ENCODE measurements at regions not wholly inside any gene's neighbourhood (a gene's known extent, or its start where the extent isn't known, plus 50 kb on each side); places are given as distances from the start of the nearest gene placed in this dataset.

DNA sequence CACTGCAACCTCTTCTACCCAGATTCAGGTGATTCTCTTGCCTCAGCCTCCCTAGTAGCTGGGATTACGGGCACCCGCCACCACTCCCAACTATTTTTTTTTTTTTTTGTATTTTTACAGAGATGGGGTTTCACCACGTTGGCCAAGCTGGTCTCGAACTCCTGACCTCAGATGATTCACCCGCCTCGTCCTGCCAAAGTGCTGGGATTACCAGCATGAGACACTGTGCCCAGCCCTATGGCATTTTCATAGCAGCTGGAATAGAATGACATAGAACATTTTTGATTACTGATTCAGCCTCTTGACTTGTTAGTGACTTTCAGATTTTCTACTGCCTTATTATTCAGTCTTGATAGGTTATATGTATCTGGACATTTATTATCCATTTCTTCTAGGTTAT, 1046.2 kb downstream of the AMY1C start:
- TF ChIP-seq, protein P1, sequence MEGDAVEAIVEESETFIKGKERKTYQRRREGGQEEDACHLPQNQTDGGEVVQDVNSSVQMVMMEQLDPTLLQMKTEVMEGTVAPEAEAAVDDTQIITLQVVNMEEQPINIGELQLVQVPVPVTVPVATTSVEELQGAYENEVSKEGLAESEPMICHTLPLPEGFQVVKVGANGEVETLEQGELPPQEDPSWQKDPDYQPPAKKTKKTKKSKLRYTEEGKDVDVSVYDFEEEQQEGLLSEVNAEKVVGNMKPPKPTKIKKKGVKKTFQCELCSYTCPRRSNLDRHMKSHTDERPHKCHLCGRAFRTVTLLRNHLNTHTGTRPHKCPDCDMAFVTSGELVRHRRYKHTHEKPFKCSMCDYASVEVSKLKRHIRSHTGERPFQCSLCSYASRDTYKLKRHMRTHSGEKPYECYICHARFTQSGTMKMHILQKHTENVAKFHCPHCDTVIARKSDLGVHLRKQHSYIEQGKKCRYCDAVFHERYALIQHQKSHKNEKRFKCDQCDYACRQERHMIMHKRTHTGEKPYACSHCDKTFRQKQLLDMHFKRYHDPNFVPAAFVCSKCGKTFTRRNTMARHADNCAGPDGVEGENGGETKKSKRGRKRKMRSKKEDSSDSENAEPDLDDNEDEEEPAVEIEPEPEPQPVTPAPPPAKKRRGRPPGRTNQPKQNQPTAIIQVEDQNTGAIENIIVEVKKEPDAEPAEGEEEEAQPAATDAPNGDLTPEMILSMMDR (IDR thresholded peaks at IDR 0.05) = no peak
- TF ChIP-seq POLR2A (IDR thresholded peaks at IDR 0.05) (no peak), POLR2AphosphoS5 (IDR thresholded peaks at IDR 0.05; ENCODE audit: insufficient read depth in 1 of 2, low read depth in 1 of 2) (no peak)
